ENCODE measurements at regions not wholly inside any gene's neighbourhood (a gene's known extent, or its start where the extent isn't known, plus 50 kb on each side); places are given as distances from the start of the nearest gene placed in this dataset.

DNA sequence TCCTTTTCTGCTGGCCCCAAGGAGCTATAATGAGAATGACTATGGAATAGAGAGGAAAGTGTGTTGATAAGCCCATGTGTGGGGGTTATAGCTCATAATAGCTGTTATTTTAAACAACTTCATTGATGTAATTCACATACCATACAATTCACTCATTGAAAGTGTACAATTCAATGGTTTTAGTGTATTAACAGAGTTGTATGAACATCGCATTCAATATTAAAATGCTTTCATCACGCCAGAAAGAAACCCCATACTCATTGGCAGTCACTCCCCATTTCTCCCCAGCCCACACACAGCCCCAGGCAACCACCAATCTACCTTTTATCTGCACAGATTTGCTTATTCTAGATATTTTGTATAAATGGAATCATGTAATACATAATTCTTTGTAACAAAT, 139.6 kb upstream of the CYP1B1 start:
- no peak for TF ChIP-seq POLR2AphosphoS5 (IDR thresholded peaks at IDR 0.05; ENCODE audit: borderline replicate concordance, low read depth, low read length)
- TF ChIP-seq FOXP2 (optimal IDR thresholded peaks at IDR 0.05; ENCODE audit: control extremely low read depth, extremely low read length, insufficient read depth), result no peak
- TF ChIP-seq EZH2 (IDR thresholded peaks at IDR 0.05), result no peak
- no peak for DNase-seq (ENCODE audit: low read depth, low spot score)
- no peak overlapping the region for H3K4me3 ChIP-seq
- no peak overlapping the region for H3K9ac ChIP-seq (ENCODE audit: insufficient read length)
- H3K27ac ChIP-seq, result no peak overlapping the region
- no peaks in the 10 kb centered on the region for H3K9me3 ChIP-seq (ENCODE audit: low read depth, low read length)
- H3K36me3 ChIP-seq (ENCODE audit: insufficient read depth, low read length), result no peaks in the 10 kb centered on the region

DNA sequence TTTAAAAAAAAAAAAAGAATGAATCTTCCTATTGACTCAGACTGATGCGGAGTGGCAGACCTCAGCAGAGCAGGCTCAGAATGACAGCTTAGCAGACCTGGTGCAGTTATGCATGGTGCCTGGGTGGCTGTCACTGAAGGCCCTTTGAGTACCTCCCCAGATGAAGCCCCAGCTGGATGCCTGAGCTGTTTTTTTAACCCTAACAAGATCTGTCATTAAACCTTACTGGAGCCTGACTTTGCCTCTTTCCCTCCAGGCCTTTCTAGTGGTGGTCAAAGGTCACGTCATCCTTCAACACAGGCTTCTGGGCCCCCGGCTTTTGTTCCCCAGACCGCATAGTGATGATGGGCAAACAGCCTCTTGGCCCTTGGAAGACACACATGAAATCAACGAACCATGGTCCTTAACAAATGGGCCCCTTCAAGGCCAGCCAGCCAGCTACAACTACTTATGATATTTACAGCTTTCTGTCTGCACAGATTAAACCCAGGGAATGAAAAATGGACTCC, 138.3 kb upstream of the CYP1B1 start:
- TF ChIP-seq EZH2 (IDR thresholded peaks at IDR 0.05), result no peak
- TF ChIP-seq POLR2AphosphoS5 (IDR thresholded peaks at IDR 0.05; ENCODE audit: borderline replicate concordance, low read depth, low read length), result no peak
- no peak for TF ChIP-seq FOXP2 (optimal IDR thresholded peaks at IDR 0.05; ENCODE audit: control extremely low read depth, extremely low read length, insufficient read depth)
- Histone ChIP-seq H3K9me3 (ENCODE audit: low read depth, low read length) (no peaks in the 10 kb centered on the region), H3K36me3 (ENCODE audit: insufficient read depth, low read length) (no peaks in the 10 kb centered on the region), H3K9ac (ENCODE audit: insufficient read length) (no peak overlapping the region), H3K4me3 (no peak overlapping the region), H3K27ac (no peak overlapping the region)
- DNase-seq (ENCODE audit: low read depth, low spot score), result no peak

DNA sequence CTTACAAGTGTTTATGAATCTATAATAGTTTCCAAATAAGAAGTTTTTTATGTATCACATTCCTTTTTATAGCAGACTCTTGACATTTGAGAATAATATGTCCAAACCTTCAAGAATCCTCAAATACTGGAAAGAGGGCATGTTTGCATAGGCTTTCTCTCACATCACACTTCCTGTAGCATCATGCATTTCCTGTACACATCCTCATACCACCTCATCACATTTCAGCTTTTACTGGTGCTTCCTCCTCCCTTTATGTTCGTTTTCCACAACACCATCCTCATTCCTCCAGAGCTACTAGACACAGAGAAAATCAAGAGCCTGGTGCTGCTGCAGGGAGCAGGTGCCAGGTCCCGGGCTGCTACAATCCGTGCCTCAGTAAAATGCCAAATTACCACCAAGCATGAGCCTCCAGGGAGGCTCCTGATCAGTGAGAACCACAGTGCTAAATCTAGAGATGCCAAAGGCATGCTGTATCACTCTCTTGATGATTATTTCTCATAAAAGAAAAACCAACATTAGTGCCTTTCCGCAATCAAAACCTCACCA, 137.7 kb upstream of the CYP1B1 start:
- H3K27ac ChIP-seq, result no peak overlapping the region
- no peak overlapping the region for H3K4me3 ChIP-seq
- no peaks in the 10 kb centered on the region for H3K9me3 ChIP-seq (ENCODE audit: low read depth, low read length)
- TF ChIP-seq EZH2 (IDR thresholded peaks at IDR 0.05) (no peak), FOXP2 (optimal IDR thresholded peaks at IDR 0.05; ENCODE audit: control extremely low read depth, extremely low read length, insufficient read depth) (no peak), POLR2AphosphoS5 (IDR thresholded peaks at IDR 0.05; ENCODE audit: borderline replicate concordance, low read depth, low read length) (no peak)
- no peak for DNase-seq (ENCODE audit: low read depth, low spot score)
- H3K9ac ChIP-seq (ENCODE audit: insufficient read length), result no peak overlapping the region
- no peaks in the 10 kb centered on the region for H3K36me3 ChIP-seq (ENCODE audit: insufficient read depth, low read length)

DNA sequence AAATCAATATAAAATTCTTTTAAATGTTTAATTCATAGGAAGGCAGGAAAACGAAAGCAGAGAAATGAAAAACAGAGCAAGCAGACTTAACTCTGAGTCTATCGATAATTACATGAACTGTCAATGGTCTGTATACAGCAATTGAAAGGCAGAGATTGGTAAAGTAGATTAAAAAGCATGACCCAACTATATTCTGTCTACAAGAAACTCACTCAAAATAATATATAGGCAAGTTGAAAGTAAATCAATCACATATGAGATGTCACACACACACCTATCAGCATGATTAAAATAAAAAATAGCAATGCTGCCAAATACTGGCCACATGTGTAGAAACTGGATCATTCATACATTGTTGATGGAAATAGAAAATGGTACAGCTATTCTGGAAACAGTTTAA, 136.4 kb upstream of the CYP1B1 start:
- Histone ChIP-seq H3K27ac (no peak overlapping the region), H3K36me3 (ENCODE audit: insufficient read depth, low read length) (no peaks in the 10 kb centered on the region), H3K9me3 (ENCODE audit: low read depth, low read length) (no peaks in the 10 kb centered on the region), H3K4me3 (no peak overlapping the region), H3K9ac (ENCODE audit: insufficient read length) (no peak overlapping the region)
- TF ChIP-seq EZH2 (IDR thresholded peaks at IDR 0.05), result no peak
- no peak for TF ChIP-seq POLR2AphosphoS5 (IDR thresholded peaks at IDR 0.05; ENCODE audit: borderline replicate concordance, low read depth, low read length)
- no peak for TF ChIP-seq FOXP2 (optimal IDR thresholded peaks at IDR 0.05; ENCODE audit: control extremely low read depth, extremely low read length, insufficient read depth)
- no peak for DNase-seq (ENCODE audit: low read depth, low spot score)

DNA sequence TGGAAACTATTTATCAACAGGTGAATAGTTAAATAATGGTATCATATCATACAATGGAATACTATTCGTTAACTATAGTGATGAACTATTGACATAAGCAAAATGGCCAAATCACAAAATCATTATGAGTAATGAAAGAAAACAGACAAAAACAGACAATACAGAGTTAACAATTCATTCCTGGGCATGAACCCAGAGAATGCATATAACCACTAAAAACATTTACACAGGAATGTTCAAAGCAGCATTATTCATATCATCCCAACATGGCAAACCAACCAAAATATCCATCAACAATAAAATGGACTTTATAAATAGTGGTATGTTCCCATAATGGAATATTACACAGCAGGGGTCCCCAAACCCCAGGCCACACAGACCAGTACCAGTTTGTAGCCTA, 131.2 kb upstream of the CYP1B1 start:
- Histone ChIP-seq H3K9me3 (ENCODE audit: low read depth, low read length) (no peaks in the 10 kb centered on the region), H3K9ac (ENCODE audit: insufficient read length) (no peak overlapping the region), H3K36me3 (ENCODE audit: insufficient read depth, low read length) (no peaks in the 10 kb centered on the region), H3K4me3 (no peak overlapping the region), H3K27ac (no peak overlapping the region)
- no peak for TF ChIP-seq POLR2AphosphoS5 (IDR thresholded peaks at IDR 0.05; ENCODE audit: borderline replicate concordance, low read depth, low read length)
- TF ChIP-seq FOXP2 (optimal IDR thresholded peaks at IDR 0.05; ENCODE audit: control extremely low read depth, extremely low read length, insufficient read depth), result no peak
- TF ChIP-seq EZH2 (IDR thresholded peaks at IDR 0.05), result no peak
- no peak for DNase-seq (ENCODE audit: low read depth, low spot score)

DNA sequence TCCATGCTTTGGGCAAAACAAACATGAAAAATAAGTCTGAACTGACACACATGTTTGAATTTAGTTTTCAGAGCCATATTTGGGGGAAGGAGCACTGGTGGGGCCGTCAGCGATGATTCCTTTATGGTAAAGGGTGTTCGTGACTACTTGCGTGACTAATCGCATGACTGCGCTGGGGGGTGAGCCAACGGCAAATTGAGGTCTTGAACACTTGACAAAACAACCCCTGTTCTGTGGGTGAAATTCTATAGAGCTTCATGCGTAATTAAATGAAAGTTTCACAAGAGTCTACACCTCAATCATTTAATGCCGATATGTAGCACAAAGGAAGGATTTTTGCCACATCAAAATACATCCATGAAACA, 127.5 kb upstream of the CYP1B1 start:
- Histone ChIP-seq H3K9ac (ENCODE audit: insufficient read length) (no peak overlapping the region), H3K36me3 (ENCODE audit: insufficient read depth, low read length) (no peaks in the 10 kb centered on the region), H3K27ac (no peak overlapping the region), H3K4me3 (no peak overlapping the region), H3K9me3 (ENCODE audit: low read depth, low read length) (no peaks in the 10 kb centered on the region)
- TF ChIP-seq FOXP2 (optimal IDR thresholded peaks at IDR 0.05; ENCODE audit: control extremely low read depth, extremely low read length, insufficient read depth) (no peak), EZH2 (IDR thresholded peaks at IDR 0.05) (no peak), POLR2AphosphoS5 (IDR thresholded peaks at IDR 0.05; ENCODE audit: borderline replicate concordance, low read depth, low read length) (no peak)
- no peak for DNase-seq (ENCODE audit: low read depth, low spot score)

DNA sequence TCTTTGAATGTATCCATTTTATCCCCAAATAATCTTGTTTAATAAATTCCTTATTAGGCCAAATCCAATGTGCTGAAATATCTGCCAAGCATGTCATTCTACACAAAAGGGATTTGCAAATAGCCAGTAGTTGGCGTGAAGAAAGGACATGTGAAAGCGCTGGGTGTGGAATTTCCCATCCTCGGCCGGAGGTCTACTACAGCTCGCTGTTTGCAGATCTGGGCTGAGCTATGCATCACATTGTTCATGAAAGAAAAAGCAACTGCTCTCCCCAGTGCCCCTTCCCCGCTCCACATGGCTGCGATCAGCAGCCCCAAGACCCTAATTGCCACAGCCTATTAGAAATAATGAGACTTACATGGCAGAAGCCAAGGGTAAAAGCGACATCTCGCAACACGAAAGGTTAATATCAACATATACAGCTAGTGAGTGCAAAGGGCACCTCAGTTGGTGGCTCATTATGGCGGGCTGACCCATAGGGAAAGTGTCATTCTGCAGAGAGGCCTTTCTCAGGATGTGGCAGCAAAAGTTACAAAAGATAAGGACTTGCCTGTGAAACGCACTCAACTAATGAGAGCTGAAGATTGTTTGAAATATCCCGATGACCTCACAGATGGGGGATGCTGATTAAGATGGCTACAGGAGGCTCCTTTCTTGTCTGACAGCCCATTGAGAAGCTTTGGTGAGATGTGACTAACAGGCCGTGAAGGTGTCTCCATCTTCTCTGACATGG, 126.9 kb upstream of the CYP1B1 start:
- TF ChIP-seq EZH2 (IDR thresholded peaks at IDR 0.05), result no peak
- TF ChIP-seq POLR2AphosphoS5 (IDR thresholded peaks at IDR 0.05; ENCODE audit: borderline replicate concordance, low read depth, low read length), result no peak
- TF ChIP-seq FOXP2 (optimal IDR thresholded peaks at IDR 0.05; ENCODE audit: control extremely low read depth, extremely low read length, insufficient read depth), result no peak
- no peak overlapping the region for H3K27ac ChIP-seq
- no peaks in the 10 kb centered on the region for H3K9me3 ChIP-seq (ENCODE audit: low read depth, low read length)
- DNase-seq (ENCODE audit: low read depth, low spot score), result no peak
- H3K9ac ChIP-seq (ENCODE audit: insufficient read length), result no peak overlapping the region
- H3K36me3 ChIP-seq (ENCODE audit: insufficient read depth, low read length), result no peaks in the 10 kb centered on the region
- no peak overlapping the region for H3K4me3 ChIP-seq

DNA sequence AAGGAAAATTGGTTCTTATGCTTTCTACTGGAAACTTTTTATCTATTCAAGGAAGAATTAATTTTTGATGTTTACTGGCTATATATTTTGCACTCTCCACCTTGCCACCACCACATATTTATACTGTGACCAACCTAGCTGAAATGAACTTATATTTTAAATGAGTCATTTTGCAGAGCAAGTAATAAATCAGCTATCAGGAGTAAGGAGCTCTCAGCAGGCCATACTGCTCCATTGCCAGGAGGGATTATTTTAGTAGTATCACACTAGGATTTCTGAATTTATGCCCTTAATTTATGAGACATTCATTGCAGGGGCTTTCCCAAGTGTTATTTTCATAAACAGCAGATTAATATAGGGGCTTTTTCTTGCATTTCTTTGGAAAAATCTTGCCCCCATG, 125.8 kb upstream of the CYP1B1 start:
- H3K4me3 ChIP-seq, result no peak overlapping the region
- TF ChIP-seq POLR2AphosphoS5 (IDR thresholded peaks at IDR 0.05; ENCODE audit: borderline replicate concordance, low read depth, low read length) (no peak; the same call in 1 of the 2 replicates), EZH2 (IDR thresholded peaks at IDR 0.05) (no peak), FOXP2 (optimal IDR thresholded peaks at IDR 0.05; ENCODE audit: control extremely low read depth, extremely low read length, insufficient read depth) (no peak)
- no peaks in the 10 kb centered on the region for H3K9me3 ChIP-seq (ENCODE audit: low read depth, low read length)
- H3K9ac ChIP-seq (ENCODE audit: insufficient read length), result no peak overlapping the region
- no peak for DNase-seq (ENCODE audit: low read depth, low spot score)
- no peaks in the 10 kb centered on the region for H3K36me3 ChIP-seq (ENCODE audit: insufficient read depth, low read length)
- no peak overlapping the region for H3K27ac ChIP-seq

Measured in SK-N-MC (cell line).